ENCODE measurements at regions not wholly inside any gene's neighbourhood (a gene's known extent, or its start where the extent isn't known, plus 50 kb on each side); places are given as distances from the start of the nearest gene placed in this dataset.
"Not testable (repeated sequence)": the region's sequence is repeated elsewhere in the genome, so short reads cannot be mapped to it uniquely, and the experiment has no call there.

GRCh38 chr7:73200518-73201099 is 108.0 kb downstream of the NSUN5 start:
- TF ChIP-seq CREB1 (IDR thresholded peaks at IDR 0.05; ENCODE audit: low read depth); JUNB (IDR thresholded peaks at IDR 0.05); POLR2AphosphoS2 (IDR thresholded peaks at IDR 0.05; ENCODE audit: low read depth, low read length); KLF5 (IDR thresholded peaks at IDR 0.05; ENCODE audit: partially characterized antibody); POLR2A (IDR thresholded peaks at IDR 0.05; ENCODE audit: low read depth, low read length): not testable (repeated sequence)

All from GM12878 (cell line).